ENCODE measurements at regions not wholly inside any gene's neighbourhood (a gene's known extent, or its start where the extent isn't known, plus 50 kb on each side); places are given as distances from the start of the nearest gene placed in this dataset.
"Not testable (repeated sequence)": the region's sequence is repeated elsewhere in the genome, so short reads cannot be mapped to it uniquely, and the experiment has no call there.

GRCh38 chr21:10431995-10432394 lies 89.4 kb upstream of the TPTE start:
- not testable (repeated sequence) for DNase-seq

DNA sequence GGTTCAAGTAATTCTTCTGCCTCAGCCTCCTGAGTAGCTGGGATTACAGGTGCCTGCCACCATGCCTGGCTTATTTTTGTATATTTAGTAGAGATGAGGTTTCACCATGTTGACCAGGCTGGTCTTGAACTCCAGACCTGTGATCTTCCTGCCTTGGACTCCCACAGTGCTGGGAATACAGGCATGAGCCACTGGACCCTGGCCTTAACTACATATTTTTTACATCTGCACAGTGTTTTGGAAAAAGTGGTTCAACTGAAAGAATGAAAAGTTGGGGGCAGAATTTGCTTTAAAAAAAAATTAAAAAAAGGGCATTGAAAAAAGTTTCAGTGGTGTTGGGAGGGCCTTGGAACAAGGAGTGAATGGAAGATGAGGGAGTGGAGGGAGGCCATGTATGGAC lies 88.9 kb upstream of the TPTE start:
- not testable (repeated sequence) for DNase-seq

DNA sequence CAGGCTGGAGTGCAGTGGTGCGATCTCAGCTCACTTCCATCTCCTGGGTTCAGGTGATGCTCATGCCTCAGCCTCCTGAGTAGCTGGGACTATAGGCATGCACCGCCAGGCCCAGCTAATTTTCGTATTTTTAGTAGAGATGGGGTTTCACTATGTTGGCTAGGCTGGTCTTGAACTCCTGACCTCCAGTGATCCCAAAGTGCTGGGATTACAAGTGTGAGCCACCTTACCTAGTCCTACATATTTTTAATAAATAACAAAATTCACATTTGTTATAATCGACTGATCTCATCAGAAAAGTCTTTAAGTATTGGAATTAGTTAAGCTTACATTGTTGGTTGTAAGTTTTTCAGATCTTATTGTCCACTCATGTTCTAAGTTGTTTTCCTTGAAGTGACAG lies 83.4 kb upstream of the TPTE start:
- not testable (repeated sequence) for DNase-seq

DNA sequence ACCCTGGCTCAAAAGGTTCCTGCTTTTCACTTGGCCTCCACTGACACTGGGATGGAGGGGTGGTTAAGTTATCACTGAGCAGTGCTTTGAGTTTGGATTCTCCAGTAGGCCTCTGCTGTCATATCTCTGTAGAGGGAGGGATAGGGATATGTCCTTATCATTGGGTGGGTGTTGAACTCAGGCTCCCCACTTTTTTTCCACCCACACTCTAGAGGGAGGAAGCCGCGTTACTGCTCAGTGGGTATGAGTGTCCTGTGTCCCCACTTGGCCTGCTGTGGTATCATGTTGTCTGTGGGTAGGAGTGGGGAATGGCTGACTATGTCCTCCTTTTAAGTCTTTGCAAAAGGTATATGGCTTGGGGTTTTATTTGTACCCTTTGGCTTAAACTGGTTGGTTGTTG lies 80.7 kb upstream of the TPTE start:
- DNase-seq, result not testable (repeated sequence)

GRCh38 chr21:10442018-10442417 lies 79.4 kb upstream of the TPTE start:
- DNase-seq, result not testable (repeated sequence)

DNA sequence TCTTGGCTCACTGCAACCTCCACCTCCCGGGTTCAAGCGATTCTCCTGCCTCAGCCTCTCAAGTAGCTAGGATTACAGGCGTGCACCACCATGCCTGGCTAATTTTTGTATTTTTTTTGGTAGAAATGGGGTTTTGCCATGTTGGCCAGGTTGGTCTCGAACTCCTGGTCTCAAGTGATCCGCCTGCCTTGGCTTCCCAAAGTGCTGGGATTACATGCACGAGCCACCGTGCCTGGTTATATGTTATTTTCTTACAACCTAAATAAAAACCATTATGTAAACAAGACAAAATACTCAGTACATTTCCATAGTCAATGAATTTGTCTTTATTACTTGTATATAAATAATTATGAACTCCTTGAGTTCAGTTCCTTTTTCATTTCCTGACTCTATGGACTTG lies 75.7 kb upstream of the TPTE start:
- not testable (repeated sequence) for DNase-seq

DNA sequence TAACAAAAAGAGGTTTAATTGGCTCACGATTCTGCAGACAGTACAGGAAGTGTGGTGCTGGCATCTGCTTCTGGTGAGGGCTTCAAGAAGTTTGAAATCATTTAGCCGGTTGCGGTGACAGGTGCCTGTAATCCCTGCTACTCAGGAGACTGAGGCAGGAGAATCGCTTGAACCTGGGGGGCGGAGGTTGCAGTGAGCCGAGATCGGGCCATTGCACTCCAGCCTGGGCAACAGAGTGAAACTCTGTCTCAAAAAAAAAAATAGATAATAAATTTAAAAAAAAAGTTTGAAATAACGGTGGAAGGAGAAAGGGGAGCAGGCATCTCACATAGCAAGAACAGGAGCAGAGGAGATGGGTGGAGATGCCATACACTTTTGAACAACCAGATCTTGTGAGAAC lies 71.9 kb upstream of the TPTE start:
- not testable (repeated sequence) for DNase-seq

DNA sequence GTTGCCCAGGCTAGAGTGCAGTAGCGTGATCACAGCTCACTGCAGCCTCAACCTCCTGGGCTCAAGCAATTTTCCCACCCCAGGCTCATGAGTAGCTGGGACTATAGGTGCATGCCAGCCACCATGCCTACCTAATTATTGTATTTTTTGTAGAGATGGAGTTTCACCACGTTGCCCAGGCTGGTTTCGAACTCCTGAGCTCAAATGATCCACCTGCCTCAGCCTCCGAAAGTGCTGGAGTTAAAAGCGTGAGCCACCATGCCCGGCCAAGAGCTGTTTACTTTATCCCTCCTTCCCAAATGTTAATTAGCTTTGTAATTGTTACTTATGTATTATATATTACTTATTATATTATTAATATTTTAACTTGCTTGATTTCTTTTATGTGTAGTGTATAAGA lies 70.1 kb upstream of the TPTE start:
- DNase-seq, result not testable (repeated sequence)

DNA sequence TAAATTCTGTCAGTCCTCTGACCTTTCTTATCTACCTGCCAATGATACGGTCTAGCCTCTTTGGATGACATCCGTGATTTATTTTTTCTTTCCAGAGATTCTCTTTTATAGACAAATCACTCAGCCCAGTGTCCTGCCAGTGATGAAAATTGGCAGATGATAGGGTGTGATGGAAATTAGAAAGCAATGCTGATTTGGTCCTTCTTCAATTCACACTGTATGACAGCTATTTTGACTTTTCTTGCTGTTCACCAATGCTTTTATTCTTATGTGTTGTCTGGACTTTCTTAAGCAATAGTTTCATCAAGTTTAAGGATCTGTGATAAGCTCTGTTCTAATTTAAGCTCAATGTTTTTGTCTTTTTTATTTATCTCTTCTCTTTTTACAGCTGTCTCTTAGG lies 63.6 kb upstream of the TPTE start:
- DNase-seq, result not testable (repeated sequence)

GRCh38 chr21:10460957-10461356 lies 60.4 kb upstream of the TPTE start:
- not testable (repeated sequence) for DNase-seq

GRCh38 chr21:10461445-10461844 lies 59.9 kb upstream of the TPTE start:
- not testable (repeated sequence) for DNase-seq

- DNase-seq, result no peak
Measured at GRCh38 chr21:10463156-10463555, 58.2 kb upstream of the TPTE start.

DNA sequence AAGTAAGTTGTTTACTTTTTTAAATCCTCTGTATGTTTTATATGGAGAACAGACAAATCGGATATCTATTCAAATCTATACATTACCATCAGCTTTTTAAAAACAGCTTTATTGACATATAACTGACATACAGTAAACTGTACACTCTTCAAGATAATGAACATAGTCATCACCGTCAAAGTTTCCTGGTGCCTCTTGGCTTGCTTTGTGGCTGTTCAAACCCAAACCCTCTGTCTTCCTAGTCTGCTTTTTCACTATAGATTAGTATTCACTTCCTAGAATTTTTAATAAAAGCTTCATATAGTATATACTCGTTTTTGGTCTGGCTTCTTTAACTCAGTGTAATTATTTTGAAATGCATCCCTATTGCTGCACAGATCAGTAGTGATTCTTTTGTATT lies 56.4 kb upstream of the TPTE start:
- no peak for DNase-seq

DNA sequence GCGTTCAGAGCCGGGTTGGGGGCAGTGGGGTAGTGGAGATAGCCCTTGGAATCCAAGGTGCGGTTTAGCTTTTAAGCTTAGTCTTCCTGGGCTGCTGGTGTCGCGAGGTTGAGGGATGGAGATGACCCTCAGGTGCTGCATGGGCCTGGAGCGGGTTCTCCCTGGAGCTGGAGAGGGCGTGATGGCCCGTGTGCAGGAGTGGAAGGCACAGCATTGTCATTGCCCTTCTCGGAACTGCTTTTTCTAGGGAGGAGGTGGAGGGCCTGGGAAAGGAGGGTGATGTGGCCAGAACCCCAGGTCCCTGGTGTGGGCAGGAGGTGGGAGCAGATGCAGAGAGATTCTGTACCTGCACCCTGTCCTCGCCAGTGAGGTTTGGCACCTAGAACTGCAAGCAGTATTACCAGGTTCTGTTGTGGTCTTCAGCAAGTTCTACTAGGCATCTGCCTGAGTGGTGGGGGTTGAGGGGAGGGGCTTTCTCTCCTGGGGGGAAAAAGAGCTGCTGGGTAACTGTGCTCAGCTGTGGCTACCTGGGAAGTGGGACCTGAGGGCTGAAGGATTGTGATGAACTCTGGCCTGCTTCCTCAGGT lies 55.8 kb upstream of the TPTE start:
- DNase-seq, result not testable (repeated sequence)

- no peak for DNase-seq
Measured at GRCh38 chr21:10466200-10466599, 55.2 kb upstream of the TPTE start.

All from fibroblast of skin of scalp (primary cell).